ENCODE measurements at regions not wholly inside any gene's neighbourhood (a gene's known extent, or its start where the extent isn't known, plus 50 kb on each side); places are given as distances from the start of the nearest gene placed in this dataset.

DNA sequence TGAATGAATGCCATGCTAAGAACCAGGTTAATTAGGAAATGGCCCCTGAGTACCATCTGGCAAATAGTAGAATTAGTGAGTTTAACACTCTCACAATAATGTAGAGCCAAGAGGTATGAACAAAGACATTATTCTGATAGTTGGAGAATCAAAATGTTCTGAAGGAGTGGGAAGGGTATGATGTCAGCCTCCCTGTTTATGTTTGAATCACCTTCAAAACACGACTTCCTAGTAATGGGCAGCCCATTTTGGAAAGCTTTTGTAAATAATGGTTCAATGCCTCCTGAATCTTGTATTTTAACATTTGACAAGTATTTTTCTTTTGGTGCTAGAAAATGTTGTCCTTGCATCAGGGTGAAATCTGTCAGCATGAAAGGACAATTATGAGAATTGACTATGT is 108.3 kb downstream of the DSEL start:
- Histone ChIP-seq H3K9me3 (ENCODE audit: control insufficient read depth in 4 of 4, low read length in 3 of 4) (no peaks in the 10 kb centered on the region), H3K36me3 (ENCODE audit: control insufficient read depth in 4 of 4, insufficient read depth in 3 of 4, low read depth in 1 of 4, low read length in 3 of 4) (no peaks in the 10 kb centered on the region), H3K27me3 (ENCODE audit: control insufficient read depth in 4 of 4, insufficient read depth in 4 of 4, low read length in 3 of 4) (no peaks in the 10 kb centered on the region), H3K4me1 (ENCODE audit: control insufficient read depth in 4 of 4, insufficient read depth in 4 of 4, low read length in 3 of 4) (no peaks in the 10 kb centered on the region), H3K27ac (ENCODE audit: low read depth in 1 of 2, low read length in 2 of 2) (no peak overlapping the region), H3K4me3 (ENCODE audit: low read depth in 1 of 3, low read length in 3 of 3) (no peak overlapping the region), H3K9ac (ENCODE audit: low read depth in 1 of 2, low read length in 2 of 2) (no peak overlapping the region)
- TF ChIP-seq, protein P1, sequence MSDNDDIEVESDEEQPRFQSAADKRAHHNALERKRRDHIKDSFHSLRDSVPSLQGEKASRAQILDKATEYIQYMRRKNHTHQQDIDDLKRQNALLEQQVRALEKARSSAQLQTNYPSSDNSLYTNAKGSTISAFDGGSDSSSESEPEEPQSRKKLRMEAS (IDR thresholded peaks at IDR 0.05): no peak
- TF ChIP-seq HNF4G (IDR thresholded peaks at IDR 0.05): no peak
- TF ChIP-seq RXRA (IDR thresholded peaks at IDR 0.05): no peak
- no peak for TF ChIP-seq FOXA1 (IDR thresholded peaks at IDR 0.05)
- TF ChIP-seq, protein P2, sequence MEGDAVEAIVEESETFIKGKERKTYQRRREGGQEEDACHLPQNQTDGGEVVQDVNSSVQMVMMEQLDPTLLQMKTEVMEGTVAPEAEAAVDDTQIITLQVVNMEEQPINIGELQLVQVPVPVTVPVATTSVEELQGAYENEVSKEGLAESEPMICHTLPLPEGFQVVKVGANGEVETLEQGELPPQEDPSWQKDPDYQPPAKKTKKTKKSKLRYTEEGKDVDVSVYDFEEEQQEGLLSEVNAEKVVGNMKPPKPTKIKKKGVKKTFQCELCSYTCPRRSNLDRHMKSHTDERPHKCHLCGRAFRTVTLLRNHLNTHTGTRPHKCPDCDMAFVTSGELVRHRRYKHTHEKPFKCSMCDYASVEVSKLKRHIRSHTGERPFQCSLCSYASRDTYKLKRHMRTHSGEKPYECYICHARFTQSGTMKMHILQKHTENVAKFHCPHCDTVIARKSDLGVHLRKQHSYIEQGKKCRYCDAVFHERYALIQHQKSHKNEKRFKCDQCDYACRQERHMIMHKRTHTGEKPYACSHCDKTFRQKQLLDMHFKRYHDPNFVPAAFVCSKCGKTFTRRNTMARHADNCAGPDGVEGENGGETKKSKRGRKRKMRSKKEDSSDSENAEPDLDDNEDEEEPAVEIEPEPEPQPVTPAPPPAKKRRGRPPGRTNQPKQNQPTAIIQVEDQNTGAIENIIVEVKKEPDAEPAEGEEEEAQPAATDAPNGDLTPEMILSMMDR (IDR thresholded peaks at IDR 0.05; ENCODE audit: low read depth, low read length, missing input control): no peak
- TF ChIP-seq, protein P3, sequence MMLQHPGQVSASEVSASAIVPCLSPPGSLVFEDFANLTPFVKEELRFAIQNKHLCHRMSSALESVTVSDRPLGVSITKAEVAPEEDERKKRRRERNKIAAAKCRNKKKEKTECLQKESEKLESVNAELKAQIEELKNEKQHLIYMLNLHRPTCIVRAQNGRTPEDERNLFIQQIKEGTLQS (IDR thresholded peaks at IDR 0.05): no peak
- no peak for TF ChIP-seq GABPA (IDR thresholded peaks at IDR 0.05 in 1 of 2, conservative IDR thresholded peaks at IDR 0.05 in 1 of 2)
- DNase-seq (ENCODE audit: low spot score): no peak
- WGBS: 70% methylated on average over 1 of the region's 1 CpG

DNA sequence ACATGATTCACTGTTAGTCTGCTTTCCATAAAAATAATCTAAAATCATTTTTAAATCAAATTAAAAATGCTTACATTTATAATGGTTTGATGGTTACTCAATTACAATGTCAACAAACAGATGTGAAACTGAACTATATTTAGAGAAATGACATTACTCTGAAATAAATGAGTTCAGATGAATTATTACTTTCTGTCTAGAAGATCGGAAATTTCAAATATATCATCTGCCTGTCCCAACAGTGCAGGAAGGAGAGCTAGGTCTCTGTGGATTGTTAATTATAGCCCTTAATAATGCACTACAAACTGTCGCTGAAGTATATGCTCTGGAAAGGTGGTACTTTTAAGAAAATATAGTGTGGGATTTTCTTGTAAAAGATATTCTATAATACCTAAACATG is 109.8 kb downstream of the DSEL start:
- WGBS: 74% methylated on average over 2 of the region's 2 CpGs
- H3K9ac ChIP-seq (ENCODE audit: low read depth in 1 of 2, low read length in 2 of 2): no peak overlapping the region
- no peak for DNase-seq (ENCODE audit: low spot score)

More for the DNA sequence above, 109.8 kb downstream of the DSEL start:
- TF ChIP-seq, protein P4, sequence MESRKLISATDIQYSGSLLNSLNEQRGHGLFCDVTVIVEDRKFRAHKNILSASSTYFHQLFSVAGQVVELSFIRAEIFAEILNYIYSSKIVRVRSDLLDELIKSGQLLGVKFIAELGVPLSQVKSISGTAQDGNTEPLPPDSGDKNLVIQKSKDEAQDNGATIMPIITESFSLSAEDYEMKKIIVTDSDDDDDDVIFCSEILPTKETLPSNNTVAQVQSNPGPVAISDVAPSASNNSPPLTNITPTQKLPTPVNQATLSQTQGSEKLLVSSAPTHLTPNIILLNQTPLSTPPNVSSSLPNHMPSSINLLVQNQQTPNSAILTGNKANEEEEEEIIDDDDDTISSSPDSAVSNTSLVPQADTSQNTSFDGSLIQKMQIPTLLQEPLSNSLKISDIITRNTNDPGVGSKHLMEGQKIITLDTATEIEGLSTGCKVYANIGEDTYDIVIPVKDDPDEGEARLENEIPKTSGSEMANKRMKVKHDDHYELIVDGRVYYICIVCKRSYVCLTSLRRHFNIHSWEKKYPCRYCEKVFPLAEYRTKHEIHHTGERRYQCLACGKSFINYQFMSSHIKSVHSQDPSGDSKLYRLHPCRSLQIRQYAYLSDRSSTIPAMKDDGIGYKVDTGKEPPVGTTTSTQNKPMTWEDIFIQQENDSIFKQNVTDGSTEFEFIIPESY (IDR thresholded peaks at IDR 0.05): no peak
- TF ChIP-seq NR2F2 (IDR thresholded peaks at IDR 0.05): no peak
- TF ChIP-seq, protein P1 (IDR thresholded peaks at IDR 0.05): no peak
- TF ChIP-seq, protein P3 (IDR thresholded peaks at IDR 0.05): no peak
- TF ChIP-seq, protein P2 (IDR thresholded peaks at IDR 0.05; ENCODE audit: low read depth, low read length, missing input control): no peak
- no peak for TF ChIP-seq JUND (IDR thresholded peaks at IDR 0.05)
- no peak for TF ChIP-seq TAF1 (conservative IDR thresholded peaks at IDR 0.05)
- TF ChIP-seq, protein P5, sequence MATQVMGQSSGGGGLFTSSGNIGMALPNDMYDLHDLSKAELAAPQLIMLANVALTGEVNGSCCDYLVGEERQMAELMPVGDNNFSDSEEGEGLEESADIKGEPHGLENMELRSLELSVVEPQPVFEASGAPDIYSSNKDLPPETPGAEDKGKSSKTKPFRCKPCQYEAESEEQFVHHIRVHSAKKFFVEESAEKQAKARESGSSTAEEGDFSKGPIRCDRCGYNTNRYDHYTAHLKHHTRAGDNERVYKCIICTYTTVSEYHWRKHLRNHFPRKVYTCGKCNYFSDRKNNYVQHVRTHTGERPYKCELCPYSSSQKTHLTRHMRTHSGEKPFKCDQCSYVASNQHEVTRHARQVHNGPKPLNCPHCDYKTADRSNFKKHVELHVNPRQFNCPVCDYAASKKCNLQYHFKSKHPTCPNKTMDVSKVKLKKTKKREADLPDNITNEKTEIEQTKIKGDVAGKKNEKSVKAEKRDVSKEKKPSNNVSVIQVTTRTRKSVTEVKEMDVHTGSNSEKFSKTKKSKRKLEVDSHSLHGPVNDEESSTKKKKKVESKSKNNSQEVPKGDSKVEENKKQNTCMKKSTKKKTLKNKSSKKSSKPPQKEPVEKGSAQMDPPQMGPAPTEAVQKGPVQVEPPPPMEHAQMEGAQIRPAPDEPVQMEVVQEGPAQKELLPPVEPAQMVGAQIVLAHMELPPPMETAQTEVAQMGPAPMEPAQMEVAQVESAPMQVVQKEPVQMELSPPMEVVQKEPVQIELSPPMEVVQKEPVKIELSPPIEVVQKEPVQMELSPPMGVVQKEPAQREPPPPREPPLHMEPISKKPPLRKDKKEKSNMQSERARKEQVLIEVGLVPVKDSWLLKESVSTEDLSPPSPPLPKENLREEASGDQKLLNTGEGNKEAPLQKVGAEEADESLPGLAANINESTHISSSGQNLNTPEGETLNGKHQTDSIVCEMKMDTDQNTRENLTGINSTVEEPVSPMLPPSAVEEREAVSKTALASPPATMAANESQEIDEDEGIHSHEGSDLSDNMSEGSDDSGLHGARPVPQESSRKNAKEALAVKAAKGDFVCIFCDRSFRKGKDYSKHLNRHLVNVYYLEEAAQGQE (IDR thresholded peaks at IDR 0.05): no peak
- no peak for TF ChIP-seq EGR1 (IDR thresholded peaks at IDR 0.05; ENCODE audit: low read depth in 2 of 2)
- TF ChIP-seq SP1 (IDR thresholded peaks at IDR 0.05): no peak
- no peak for TF ChIP-seq FOXA1 (IDR thresholded peaks at IDR 0.05)
- no peaks in the 10 kb centered on the region for H3K4me1 ChIP-seq (ENCODE audit: control insufficient read depth in 4 of 4, insufficient read depth in 4 of 4, low read length in 3 of 4)
- H3K27me3 ChIP-seq (ENCODE audit: control insufficient read depth in 4 of 4, insufficient read depth in 4 of 4, low read length in 3 of 4): no peaks in the 10 kb centered on the region
- no peak overlapping the region for H3K4me3 ChIP-seq (ENCODE audit: low read depth in 1 of 3, low read length in 3 of 3)
- H3K36me3 ChIP-seq (ENCODE audit: control insufficient read depth in 4 of 4, insufficient read depth in 3 of 4, low read depth in 1 of 4, low read length in 3 of 4): no peaks in the 10 kb centered on the region
- H3K27ac ChIP-seq (ENCODE audit: low read depth in 1 of 2, low read length in 2 of 2): no peak overlapping the region
- no peaks in the 10 kb centered on the region for H3K9me3 ChIP-seq (ENCODE audit: control insufficient read depth in 4 of 4, low read length in 3 of 4)

All from liver (tissue), 8 donors.